Stimulated activated CD4-positive, alpha-beta T cell treated with anti-CD3 and anti-CD28 coated beads, Interleukin-2, amount 100 ng/mL, for 4 hours (primary cell): ENCODE measurements at regions not wholly inside any gene's neighbourhood (a gene's known extent, or its start where the extent isn't known, plus 50 kb on each side); places are given as distances from the start of the nearest gene placed in this dataset.

ENCODE experiments used
- DNase-seq: peaks from one replicate; pipeline ENCODE4 v3.0.0-alpha.2; 2020; ENCODE audit warnings: low read depth

DNA sequence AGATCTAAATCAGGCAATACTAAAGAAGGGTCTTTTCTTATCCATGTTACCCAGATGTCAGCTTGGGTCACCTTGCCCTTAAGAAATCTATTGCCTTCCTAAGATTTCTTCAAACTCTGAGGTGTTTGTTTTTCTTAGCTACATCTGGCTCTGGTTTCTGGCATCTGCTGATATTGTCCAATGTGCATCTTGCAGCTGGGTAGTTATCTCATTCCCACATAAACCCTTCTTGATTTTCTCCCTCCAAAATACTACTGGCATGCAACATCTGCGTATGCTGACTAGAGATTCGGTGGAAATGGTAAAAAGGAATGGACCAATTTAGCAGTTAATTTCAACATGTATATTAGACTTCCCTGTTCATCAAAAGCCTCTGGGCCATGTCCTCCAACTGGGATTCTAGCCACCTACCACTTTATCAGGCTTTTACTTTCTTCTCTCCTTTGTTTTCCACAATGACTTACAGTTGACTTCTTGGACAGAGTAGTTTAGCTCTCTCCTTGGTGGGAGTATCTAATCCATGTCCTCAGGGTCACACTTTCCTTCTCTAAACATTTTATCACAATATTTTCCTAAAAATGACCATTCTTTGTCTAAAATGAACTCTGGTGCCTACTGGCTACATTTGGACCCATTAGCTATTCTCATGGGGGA, 324.8 kb upstream of the FAR2 start:
- no peak for DNase-seq

DNA sequence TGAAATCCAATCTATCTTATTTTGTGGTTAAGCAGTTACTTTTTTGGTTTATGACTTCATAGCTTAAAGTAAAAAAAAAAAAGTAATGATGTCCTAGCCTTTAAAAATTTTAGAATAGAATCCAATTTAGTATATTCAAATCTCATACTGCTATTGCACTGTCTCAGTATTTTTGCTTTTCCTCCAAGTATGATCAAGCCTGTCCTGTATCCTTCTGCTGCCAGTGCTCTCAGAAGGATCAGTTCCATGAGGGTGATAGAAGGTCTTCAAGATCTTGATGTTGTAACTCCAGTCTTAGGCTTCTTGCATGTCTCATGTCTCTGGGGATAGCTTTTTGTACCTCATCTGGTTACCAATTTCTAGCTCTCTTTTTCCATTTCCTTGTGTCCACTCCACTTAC, 324.2 kb upstream of the FAR2 start:
- no peak for DNase-seq

DNA sequence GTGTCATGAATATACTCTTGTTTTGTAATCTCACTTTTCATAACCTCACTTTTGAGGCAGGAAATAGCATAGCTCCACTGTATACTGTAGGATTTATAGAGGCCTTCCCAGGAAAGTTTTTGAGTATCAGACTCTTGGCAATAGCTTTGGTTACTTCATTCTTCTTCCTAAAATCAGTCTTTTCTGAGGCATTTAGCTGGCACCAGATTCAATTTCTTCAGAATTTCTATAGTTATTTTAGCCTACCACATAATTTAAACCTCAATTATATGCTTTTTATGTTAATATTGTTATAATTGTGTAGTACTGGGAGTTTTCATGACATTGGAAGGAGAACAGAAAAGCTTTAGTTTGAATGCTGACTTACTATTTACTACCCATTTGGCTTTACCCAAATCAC, 322.3 kb upstream of the FAR2 start:
- DNase-seq: no peak

DNA sequence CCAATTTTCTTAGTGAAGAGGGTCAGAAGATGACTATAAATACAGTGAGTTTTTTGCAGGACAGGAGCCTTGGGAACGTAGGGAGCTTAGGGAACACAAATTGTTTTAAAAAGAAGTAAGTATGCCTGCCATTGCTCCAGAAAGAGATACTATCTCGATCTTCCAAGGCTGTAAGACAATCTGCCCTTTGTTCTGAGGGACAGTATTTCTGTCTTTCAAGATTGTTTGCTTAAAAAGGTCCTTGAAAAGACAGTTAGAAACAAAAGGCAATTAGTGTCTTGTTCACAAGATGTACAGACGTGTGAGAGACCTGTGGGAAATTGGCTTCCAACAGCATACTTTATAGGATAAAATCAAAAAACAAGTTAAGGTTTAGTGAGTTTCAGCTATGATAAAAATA, 321.2 kb upstream of the FAR2 start:
- DNase-seq: no peak

DNA sequence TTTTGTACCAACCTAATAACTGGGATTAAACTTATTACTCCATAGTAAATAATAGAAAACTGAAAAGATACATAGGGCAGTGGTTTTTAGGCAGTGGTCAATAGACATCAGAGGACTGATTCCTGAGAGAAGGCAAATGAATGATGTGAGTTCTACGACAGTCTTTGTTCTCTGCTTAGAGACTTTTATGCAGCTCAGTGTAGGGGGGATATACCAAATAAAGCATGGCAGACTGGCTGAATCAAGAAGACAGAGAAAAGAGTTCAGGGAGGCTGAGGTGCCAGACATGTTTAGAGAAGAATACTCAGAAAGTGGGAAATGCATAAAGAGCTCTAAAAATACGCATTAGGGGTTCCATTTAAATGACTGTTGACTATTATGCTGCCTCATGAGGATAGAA, 320.8 kb upstream of the FAR2 start:
- no peak for DNase-seq

DNA sequence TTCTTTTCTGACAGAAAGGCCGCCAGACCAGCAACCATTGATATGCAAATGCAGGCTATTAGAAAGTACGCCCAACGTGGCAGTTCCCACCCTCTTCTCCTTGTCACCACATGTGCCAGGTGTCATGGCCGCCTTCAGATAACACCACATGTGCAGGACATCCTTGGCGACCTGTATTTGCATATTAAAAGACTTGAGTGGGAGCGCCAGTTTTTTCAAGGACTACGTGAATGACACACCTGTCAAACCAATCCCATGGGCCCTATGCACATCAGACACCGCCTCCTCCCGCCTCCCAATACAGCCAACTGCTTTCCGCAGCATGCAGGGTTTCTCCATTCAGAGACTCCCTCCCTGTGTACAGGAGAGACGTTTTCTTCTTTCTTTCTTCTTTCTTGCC, 318.6 kb upstream of the FAR2 start:
- no peak for DNase-seq

DNA sequence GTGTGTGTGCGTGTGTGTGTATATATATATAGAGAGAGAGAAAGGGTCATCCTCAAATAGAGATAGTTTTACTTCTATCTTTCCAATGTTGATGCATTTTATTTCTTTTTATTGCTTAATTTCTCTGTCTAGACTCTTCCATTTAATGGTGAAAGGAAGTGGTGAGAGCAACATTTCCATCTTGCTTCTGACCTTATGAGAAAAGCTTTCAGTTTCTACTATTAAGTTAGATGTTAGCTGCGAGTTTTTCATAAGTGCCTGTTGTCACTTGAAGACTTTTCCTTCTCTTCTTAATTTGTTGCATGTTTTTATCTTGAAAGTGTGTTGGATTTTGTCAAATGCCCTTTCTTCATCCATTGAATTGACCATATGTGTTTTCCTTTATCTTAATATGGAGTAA, 304.4 kb upstream of the FAR2 start:
- DNase-seq: no peak

DNA sequence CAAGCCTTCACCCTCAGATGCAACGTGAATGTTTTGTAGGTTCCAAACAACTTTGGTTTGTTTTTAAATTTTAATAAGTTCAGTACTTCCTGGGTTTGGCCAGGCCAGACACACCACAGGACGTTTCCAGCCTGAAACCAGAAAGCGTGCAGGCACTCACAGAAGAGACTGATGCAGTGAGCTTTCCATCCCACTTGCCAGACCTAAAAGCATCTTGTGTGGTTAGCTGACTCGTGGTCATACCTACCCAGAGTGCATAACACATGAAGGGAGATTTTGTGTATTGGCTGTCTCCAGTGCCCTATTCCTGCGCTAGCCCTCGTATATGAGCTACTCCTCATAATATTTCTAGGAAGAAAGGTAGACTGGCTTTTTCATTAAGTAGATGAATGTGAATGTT, 297.3 kb upstream of the FAR2 start:
- DNase-seq: no peak

DNA sequence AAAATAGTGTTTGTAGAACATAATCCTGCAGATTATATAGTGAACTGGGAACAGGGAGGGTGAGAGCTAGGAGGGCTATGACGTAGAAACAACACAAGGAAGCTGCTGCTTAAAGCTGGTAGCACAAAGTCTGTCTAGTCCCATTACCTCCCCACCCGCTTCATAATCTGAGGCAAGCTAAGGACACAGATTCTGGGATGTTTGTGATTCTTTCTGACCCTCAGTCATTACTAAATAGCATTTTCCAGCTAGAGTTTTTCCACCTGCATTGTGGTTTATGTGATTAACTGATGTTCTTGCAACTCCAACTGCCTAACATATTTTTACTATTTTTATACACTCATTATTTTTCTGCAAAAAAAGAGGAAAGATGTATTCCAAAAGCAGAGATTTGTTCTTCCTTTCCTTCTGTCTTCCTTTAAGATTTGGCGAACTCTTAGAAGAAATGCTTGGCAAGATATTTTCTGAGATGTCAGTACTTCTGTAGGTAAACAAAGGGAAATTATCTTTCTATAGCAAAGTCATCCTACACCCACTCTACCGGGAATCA, 293.2 kb upstream of the FAR2 start:
- DNase-seq: no peak

DNA sequence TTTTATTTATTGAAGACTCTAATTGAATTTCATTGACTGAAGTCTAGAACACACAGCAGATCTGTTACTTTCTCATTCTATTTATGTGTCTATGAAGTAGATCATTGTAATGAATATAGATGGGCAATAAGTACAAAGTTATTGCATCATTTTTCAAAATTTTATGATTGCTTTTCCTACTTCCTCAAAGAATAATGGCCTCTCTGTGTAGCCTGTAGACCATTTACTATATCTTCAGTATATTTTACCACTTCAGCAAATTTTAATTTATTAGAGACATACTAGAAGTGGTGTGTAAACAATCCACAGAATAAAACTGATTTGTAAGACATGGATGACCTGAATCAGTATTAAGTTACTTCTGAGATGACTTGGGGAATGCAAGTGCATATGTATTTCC, 291.7 kb upstream of the FAR2 start:
- DNase-seq: no peak

DNA sequence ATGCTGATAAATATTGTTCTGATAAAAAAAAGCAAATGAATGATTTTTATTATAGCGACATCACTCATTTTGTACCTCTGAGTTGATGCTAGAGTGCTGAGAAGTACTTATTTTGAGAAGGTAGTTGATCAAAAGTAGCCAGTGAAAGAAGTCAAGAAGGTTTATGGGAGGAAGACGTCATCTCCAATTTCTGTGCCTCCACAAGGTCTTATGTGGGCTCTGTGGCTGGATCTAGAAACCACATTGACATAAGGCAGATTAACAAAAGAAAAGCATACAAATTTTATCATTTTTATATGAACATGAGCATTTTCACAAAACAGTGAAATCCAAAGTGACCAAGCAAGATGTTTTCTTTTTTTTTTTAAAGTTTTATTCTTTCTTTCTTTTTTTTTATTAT, 289.5 kb upstream of the FAR2 start:
- DNase-seq: no peak

DNA sequence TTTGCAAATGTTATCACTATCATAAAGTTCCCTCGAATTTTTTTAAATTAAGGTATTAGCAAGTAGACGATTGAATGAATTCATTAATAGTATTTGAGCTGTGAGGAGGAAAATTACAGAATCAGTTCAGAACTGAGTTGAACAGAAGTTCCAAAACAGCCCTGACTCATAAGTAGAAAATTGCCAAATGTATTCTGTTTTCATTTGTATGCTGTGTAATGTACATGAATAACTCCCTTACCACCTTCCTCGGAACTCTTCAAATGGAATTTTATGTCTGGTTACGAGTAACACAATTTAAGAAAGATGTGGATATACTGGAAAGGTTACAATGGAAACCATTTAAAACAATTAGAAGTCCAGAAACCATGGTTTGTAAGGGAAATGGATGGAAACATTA, 283.3 kb upstream of the FAR2 start:
- DNase-seq: no peak

DNA sequence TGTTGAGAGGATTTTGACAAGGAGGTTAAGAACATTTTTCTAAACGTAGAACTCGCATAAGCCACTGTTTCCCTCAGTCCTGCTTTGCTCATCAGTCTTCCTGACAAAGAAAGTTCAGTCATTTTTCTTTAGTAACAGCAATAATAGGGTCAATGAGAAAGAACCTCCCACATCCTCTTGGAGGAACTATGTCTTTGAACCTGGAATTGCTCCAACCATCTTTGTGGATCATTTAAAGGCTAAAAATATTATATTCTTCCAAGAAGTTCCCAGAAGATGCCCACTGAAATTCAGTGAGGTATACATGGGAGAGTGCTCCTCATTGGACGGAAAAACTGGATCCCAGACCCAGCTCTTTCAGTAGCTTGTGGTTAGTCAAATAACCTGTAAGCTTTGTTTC, 282.8 kb upstream of the FAR2 start:
- no peak for DNase-seq

DNA sequence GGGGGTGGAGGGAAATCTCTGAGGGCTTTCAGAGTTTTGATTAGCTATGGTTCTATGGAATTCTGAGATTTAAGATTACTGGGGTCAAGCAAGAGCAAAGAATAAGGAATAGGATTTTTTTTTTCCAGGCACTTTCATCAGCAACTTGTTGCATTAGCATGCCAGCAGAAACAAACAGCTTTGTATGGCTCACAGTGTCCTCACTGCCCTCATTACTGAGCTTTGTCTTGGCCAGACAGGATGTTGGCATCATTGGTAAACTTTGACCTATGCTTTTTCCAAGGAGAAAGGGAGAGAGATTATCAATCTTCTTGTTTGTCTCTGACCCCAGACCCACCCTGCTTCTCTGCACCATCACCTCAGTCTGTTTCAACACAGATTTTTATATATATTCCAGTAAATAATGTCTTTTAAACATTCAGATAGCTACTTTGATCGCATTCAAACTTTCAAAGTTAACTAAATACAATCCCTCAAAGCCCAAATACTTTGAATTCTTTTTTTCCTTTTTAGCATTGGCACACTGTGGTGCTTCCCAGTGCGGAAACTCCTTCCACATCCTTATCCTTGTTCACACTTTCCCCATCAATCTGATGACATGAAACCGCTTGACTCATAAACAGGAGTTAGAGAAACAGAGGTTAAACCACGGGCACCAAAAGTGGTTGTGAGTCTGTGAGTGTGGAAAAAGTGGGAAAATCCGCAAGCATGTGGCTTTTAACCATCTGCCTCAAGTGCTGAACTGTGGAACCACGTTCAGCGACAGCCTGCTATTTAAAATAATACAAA, 282.2 kb upstream of the FAR2 start:
- DNase-seq: no peak

DNA sequence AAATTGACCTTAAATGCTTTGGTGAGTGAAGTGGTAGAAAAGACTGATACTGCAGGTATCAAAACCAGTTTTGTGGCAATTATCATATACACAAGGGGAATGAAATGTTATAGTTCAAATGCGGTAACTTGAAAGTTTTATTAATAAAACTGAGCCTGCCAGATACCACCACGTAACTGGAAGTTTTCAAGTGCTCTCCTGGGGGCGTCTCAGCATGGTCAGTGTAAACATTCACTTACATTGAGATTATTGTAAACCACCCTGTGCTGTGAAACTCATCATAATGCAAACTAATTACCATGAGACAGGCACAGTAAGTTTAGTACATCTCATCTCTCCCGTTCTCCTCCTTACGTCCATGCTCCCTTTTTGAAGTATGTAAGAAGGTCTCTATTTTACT, 280.7 kb upstream of the FAR2 start:
- no peak for DNase-seq

DNA sequence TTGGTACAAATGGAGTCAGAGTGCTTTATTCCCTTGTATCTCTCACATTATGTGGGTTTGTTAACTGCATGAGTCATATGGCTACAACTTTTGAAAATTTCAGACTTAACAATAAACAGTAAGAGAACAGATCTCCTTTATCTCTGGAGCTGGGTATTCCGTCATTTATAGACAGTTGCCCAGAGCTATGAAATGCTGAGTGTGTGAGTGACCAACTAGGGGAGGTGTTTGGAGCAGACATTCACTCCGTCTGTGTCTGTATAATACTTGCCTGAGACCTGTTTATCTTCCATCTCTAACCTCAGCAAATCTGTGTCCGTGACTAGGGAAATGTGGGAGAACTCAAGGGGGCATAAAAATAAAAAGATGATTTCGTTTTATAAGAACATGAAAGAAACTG, 279.9 kb upstream of the FAR2 start:
- DNase-seq: no peak

DNA sequence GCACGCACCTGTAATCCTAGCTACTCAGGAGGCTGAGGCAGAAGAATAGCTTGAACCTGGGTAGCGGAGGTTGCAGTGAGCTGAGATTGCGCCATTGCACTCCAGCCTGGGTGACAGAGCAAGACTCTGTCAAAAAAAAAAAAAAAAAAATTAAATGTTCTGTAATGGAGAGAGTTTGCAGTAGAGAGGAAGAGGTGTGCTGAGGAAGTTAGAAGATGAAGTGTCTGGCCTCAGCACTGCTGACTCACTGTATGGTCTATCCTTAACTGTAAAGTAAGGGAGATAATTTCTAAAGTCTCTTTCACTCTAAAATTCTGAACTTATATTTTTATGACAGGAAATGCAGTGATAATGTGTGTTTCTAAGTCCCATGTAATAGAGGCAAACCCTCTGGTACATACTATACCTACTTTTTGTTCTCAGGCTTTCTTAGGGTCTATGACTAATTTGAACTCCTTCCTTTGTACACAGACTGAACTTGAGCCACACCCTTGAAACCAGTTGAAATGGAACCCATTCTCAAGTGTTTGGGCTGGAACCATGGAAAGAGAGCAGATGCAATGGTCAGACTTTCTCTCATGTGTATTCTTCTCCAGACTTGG, 278.1 kb upstream of the FAR2 start:
- no peak for DNase-seq

DNA sequence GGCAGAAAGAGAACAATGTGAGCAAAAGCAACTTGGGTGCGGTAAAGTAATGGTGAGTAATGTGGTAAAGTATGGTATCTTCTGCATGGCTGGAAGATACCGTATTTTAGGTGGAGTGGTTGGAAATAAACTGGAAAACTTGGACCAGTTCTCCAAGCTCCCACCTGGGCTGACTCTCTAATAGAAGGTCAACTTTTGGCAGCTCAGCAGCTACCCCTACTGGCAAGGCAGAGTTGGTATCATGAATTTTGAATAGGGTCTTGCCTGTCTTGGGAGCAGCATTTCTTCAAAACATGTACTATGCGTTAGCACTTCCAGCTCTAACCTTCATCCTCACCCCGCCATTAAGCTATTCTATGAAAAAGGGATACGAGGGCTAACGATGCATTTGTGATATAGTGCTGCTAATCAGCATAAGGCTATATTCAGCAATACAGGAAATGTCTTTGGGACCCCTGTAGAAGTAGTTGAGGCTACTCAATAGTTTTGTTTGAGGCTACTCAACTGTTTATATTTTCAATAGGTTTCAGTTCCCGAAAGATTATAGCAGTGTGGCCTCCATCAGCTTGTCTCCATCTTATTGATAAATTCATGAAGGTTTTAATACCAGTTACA, 276.3 kb upstream of the FAR2 start:
- DNase-seq: no peak

DNA sequence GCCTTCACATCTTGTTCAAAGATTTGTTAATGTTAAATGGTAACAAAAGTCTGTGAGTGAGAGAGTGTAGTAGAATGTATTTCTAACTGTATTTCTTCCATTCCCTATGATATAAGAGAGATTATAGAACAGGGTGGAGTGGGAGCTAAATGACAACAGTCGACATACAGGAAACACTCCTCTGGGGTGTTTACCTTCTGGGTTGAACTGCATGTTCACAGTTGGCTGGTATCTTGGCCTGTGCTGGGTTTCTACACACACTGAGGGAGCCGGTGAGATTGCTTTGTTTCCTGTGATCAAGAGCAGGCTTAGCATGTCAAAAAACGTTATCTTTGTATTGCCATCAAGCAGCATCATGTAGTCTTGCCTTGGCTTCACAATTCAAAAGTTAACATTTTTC, 274.3 kb upstream of the FAR2 start:
- DNase-seq: no peak

DNA sequence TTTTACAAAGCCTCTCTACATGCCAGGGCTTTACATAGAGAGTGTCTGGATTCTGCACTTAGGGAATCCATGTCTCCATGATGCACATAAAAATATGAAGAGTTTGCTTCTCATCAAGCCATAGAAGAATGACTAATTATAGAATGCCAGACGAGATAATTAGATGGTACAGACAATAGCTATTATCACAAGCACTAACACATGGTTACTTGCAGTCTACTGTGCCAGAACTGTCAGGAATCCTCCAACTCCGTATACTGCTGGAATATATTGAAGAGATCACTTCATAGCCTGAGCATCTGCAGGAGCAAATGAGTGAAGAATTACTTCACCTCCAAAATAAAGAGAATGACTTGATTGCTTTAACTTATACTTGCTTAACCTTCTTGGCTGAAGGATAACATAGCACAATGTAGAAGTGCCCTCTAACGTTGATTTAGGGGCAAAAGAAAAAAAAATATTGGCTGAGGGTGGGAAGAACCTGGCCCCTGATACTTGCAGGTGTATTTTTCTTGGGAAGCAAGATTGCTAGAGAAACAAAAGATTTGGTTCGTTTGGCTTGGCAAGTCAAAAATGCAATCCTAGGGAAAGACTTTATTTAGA, 272.8 kb upstream of the FAR2 start:
- no peak for DNase-seq

DNA sequence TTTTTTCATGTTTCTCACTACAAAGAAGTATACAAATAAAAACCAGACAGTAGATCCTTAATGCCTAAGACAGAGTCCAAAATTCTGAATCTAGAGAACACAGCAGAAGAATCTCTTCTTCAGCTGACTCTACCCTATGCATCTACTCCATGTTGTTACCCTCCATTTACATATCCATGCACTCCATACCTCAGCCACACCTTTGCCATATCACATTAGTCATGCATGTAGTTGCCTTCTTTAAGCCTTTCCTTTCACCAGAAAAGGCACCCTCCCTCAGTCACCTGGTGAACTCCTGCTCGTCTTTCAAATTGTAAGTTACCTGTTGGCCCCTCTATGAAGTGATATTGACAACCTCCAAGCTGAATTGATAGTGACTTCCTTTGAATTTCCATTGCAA, 271.2 kb upstream of the FAR2 start:
- DNase-seq: no peak

DNA sequence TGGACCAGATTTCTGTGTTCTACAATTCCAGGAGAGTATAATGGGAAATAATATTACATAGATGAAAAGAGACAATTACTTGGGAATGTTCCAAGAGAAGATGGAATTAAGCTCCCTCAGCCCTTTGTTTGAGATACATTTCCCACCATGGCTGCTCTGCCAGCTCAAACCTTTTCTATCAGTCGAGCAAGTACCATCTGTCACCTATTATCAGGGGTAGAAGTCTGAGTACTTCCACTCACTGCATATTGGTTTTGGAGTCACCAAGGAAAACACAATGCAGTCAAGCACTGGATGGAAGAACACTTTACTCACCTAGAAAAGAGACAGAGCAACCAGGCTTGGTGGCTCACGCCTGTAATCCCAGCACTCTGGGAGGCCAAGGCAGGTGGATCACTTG, 270.4 kb upstream of the FAR2 start:
- no peak for DNase-seq

DNA sequence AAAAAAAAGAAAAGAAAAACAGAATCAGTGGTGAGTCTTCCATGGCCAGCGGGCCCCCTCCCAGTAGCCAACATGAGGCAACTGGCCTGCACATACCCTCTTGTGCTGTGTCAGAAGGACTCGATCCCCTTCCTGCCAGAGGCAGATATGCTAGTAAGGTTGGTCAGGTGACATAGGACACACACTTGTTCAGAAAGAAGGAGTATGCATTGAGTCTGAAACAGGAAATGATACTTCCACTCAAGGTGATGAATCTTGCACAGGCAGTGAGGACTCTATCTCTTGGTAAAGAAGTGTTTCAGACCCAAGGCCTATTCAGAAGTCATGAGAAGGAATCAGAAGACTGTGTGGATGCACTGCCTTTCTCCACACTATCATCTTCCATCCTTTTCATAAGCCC, 269.7 kb upstream of the FAR2 start:
- DNase-seq: no peak
